Spleen (tissue), 11 donors: ENCODE measurements at regions not wholly inside any gene's neighbourhood (a gene's known extent, or its start where the extent isn't known, plus 50 kb on each side); places are given as distances from the start of the nearest gene placed in this dataset.
A peak's percentile ranks its signal among the peaks of the same experiment; 100 is the strongest.

Experiments used
- DNase-seq: peaks from one replicate; pipeline ENCODE4 v3.0.0-alpha.2; 2020
- H3K27ac ChIP-seq, 8 donors: fragments of 200-600 bp; sonication (generic) in 7 of 8; 1 replicate in 4 of 8; 2 replicates in 4 of 8; pipeline versions ENCODE4 v1.5.0 to v1.8.0; 2016 to 2021; ENCODE audit warnings: inconsistent platforms in 4 of 8, mild to moderate bottlenecking in 4 of 8, moderate library complexity in 1 of 8
- H3K27me3 ChIP-seq, 7 donors: fragments of 200-600 bp; sonication (generic) in 6 of 7; replicated peaks in 1 of 7; 1 replicate in 4 of 7; 2 replicates in 3 of 7; pipeline versions ENCODE4 v1.5.0 to v1.8.0; 2016 to 2021; ENCODE audit warnings: inconsistent platforms in 3 of 7, mild to moderate bottlenecking in 1 of 7
- H3K36me3 ChIP-seq, 6 donors: fragments of 200-600 bp; sonication (generic) in 5 of 6; 1 replicate in 4 of 6; 2 replicates in 2 of 6; pipeline versions ENCODE4 v1.5.0 to v1.8.0; 2016 to 2021; ENCODE audit warnings: inconsistent platforms in 2 of 6
- H3K4me1 ChIP-seq, 6 donors: fragments of 200-600 bp; sonication (generic) in 5 of 6; 1 replicate in 3 of 6; 2 replicates in 3 of 6; pipeline versions ENCODE4 v1.5.0 to v1.8.0; 2016 to 2021; ENCODE audit warnings: inconsistent platforms in 3 of 6
- H3K4me3 ChIP-seq, 8 donors: fragments of 200-600 bp; sonication (generic) in 7 of 8; 1 replicate in 4 of 8; 2 replicates in 4 of 8; pipeline versions ENCODE4 v1.5.0 to v1.8.0; 2016 to 2021; ENCODE audit warnings: inconsistent platforms in 4 of 8, mild to moderate bottlenecking in 4 of 8, moderate library complexity in 2 of 8
- H3K9me3 ChIP-seq, 8 donors: fragments of 200-600 bp; sonication (generic) in 7 of 8; 1 replicate in 4 of 8; 2 replicates in 4 of 8; pipeline versions ENCODE4 v1.5.0 to v1.8.0; 2016 to 2021; ENCODE audit warnings: inconsistent platforms in 4 of 8
- CTCF ChIP-seq, 11 experiments: fragments of 200-600 bp in 7 of 11; fragments of 450-650 bp in 4 of 11; sonication (generic) in 4 of 11; IDR thresholded peaks in 8 of 11; conservative IDR thresholded peaks in 3 of 11; 1 replicate in 7 of 11; 2 replicates in 4 of 11; pipeline versions ENCODE4 v1.4.0 to v1.8.0; 2016 to 2021; ENCODE audit warnings: antibody characterized with exemption in 11 of 11, inconsistent platforms in 4 of 11, mild to moderate bottlenecking in 1 of 11
- POLR2A ChIP-seq, 3 donors: fragments of 450-650 bp; IDR thresholded peaks; one replicate each; pipeline ENCODE4 v1.5.1; 2017; ENCODE audit warnings: antibody characterized with exemption in 3 of 3, mild to moderate bottlenecking in 1 of 3
- POLR2AphosphoS5 ChIP-seq, 3 donors: sonication (generic); formaldehyde crosslinking; IDR thresholded peaks; one replicate each; pipeline ENCODE4 v1.5.1; 2017; ENCODE audit warnings: antibody characterized with exemption in 3 of 3
- WGBS, 5 donors: extraction: QIAGEN DNeasy Blood & Tissue Kit in 3 of 5; methylation state at CpG; one replicate each; pipeline versions ENCODE4 v1.1.5 to v1.1.7; 2013 to 2018; 5-methylcytosine and 5-hydroxymethylcytosine counted together
- intact Hi-C: fragments of 100-400 bp; cut with DNase I; formaldehyde crosslinking; loops from one replicate; pipeline ENCODE4 v1.15.0; 2023; ENCODE audit warnings: low total_unique reads
- donor health status: healthy with polysubstance abuse.
- donor health status: DM: no; HTN: no; CAD: no; lungs with moderate emphysema.
- donor health status: DM: no; HTN: no; CAD: no.
- donor health status: Bipolar disorder and iron deficiency.
- donor health status: healthy.
- donor health status: DM: no; HTN: no; CAD: no.
- donor health status: DM: yes; HTN: yes; CAD: no.

- TF ChIP-seq POLR2A (IDR thresholded peaks at IDR 0.05) = no peak
- no peak for TF ChIP-seq CTCF (IDR thresholded peaks at IDR 0.05 in 8 of 11, conservative IDR thresholded peaks at IDR 0.05 in 3 of 11)
- no peak for TF ChIP-seq POLR2AphosphoS5 (IDR thresholded peaks at IDR 0.05)
- Histone ChIP-seq H3K4me1 (peaks cover 0 to 26% (median 11%) of the 10 kb centered on the region in 6 donors), H3K27me3 (no peaks in the 10 kb centered on the region), H3K9me3 (no peaks in the 10 kb centered on the region), H3K4me3 (no peak overlapping the region), H3K36me3 (no peaks in the 10 kb centered on the region), H3K27ac (no peak overlapping the region)
- DNase-seq = peak; percentile 58
- 77 to 86% (median 82%) methylated on average over 12 to 15 of the region's 15 CpGs for WGBS, 5 donors
- intact Hi-C loops = no loop called here
Measured at GRCh38 chr2:128600581-128601297, 282.1 kb upstream of the HS6ST1 start.

- peaks cover 0 to 19% (median 8%) of the 10 kb centered on the region in 6 donors for H3K4me1 ChIP-seq
- no peak for TF ChIP-seq CTCF (IDR thresholded peaks at IDR 0.05 in 8 of 11, conservative IDR thresholded peaks at IDR 0.05 in 3 of 11)
- no peak for TF ChIP-seq POLR2A (IDR thresholded peaks at IDR 0.05)
- no peak for TF ChIP-seq POLR2AphosphoS5 (IDR thresholded peaks at IDR 0.05)
- H3K27ac ChIP-seq = no peak overlapping the region
- peak; percentile 69 for DNase-seq
- 89 to 98% (median 93%) methylated on average over 9 to 16 of the region's 16 CpGs for WGBS, 5 donors
- intact Hi-C loops = no loop called here
- H3K9me3 ChIP-seq = no peaks in the 10 kb centered on the region
- no peaks in the 10 kb centered on the region for H3K36me3 ChIP-seq
- no peaks in the 10 kb centered on the region for H3K27me3 ChIP-seq
- H3K4me3 ChIP-seq = no peak overlapping the region
Measured at GRCh38 chr2:128601298-128602037, 282.8 kb upstream of the HS6ST1 start.

GRCh38 chr2:128602038-128602698 lies 283.5 kb upstream of the HS6ST1 start:
- Histone ChIP-seq H3K27ac (no peak overlapping the region), H3K4me3 (no peak overlapping the region), H3K9me3 (no peaks in the 10 kb centered on the region), H3K4me1 (peaks cover 0 to 18% (median 8%) of the 10 kb centered on the region in 6 donors), H3K27me3 (no peaks in the 10 kb centered on the region), H3K36me3 (no peaks in the 10 kb centered on the region)
- intact Hi-C loops = no loop called here
- TF ChIP-seq CTCF (IDR thresholded peaks at IDR 0.05 in 8 of 11, conservative IDR thresholded peaks at IDR 0.05 in 3 of 11) (no peak), POLR2AphosphoS5 (IDR thresholded peaks at IDR 0.05) (no peak), POLR2A (IDR thresholded peaks at IDR 0.05) (no peak)
- WGBS, 5 donors = 86 to 92% (median 90%) methylated on average over 11 of the region's 11 CpGs
- peak; percentile 65 for DNase-seq

GRCh38 chr2:128602699-128603101 lies 284.0 kb upstream of the HS6ST1 start:
- 90 to 96% (median 92%) methylated on average over 13 to 14 of the region's 14 CpGs for WGBS, 5 donors
- TF ChIP-seq POLR2A (IDR thresholded peaks at IDR 0.05) (no peak), CTCF (IDR thresholded peaks at IDR 0.05 in 8 of 11, conservative IDR thresholded peaks at IDR 0.05 in 3 of 11) (no peak), POLR2AphosphoS5 (IDR thresholded peaks at IDR 0.05) (no peak)
- intact Hi-C loops = no loop called here

More at GRCh38 chr2:128602699-128603101, 284.0 kb upstream of the HS6ST1 start:
- Histone ChIP-seq H3K9me3 (no peaks in the 10 kb centered on the region), H3K27ac (no peak overlapping the region), H3K4me3 (no peak overlapping the region), H3K36me3 (no peaks in the 10 kb centered on the region), H3K4me1 (peaks cover 0 to 18% (median 8%) of the 10 kb centered on the region in 6 donors), H3K27me3 (no peaks in the 10 kb centered on the region)
- DNase-seq = peak; percentile 68
